Neural crest cell (in vitro differentiated cells): ENCODE measurements at regions not wholly inside any gene's neighbourhood (a gene's known extent, or its start where the extent isn't known, plus 50 kb on each side); places are given as distances from the start of the nearest gene placed in this dataset.

Experiments
- DNase-seq: peaks from one replicate; pipeline ENCODE4 v3.0.0; 2021; ENCODE audit warnings: low read depth, mixed read lengths, low spot score
- H3K27ac Mint-ChIP-seq: one replicate; pipeline ENCODE4 v1.8.0; 2021; ENCODE audit warnings: mild to moderate bottlenecking, mixed read lengths; ENCODE audit not compliant: unreplicated experiment
- H3K27me3 Mint-ChIP-seq: 2 replicates; pipeline ENCODE4 v1.8.0; 2021; ENCODE audit warnings: low read depth, mild to moderate bottlenecking, mixed read lengths
- H3K36me3 Mint-ChIP-seq: 2 replicates; pipeline ENCODE4 v1.8.0; 2021; ENCODE audit warnings: low read depth, mild to moderate bottlenecking, mixed read lengths
- H3K4me1 Mint-ChIP-seq: 2 replicates; pipeline ENCODE4 v1.8.0; 2021; ENCODE audit warnings: mixed read lengths
- H3K4me3 Mint-ChIP-seq: one replicate; pipeline ENCODE4 v1.8.0; 2021; ENCODE audit warnings: mild to moderate bottlenecking, mixed read lengths
- H3K9me3 Mint-ChIP-seq: 2 replicates; pipeline ENCODE4 v1.8.0; 2021; ENCODE audit warnings: mixed read lengths
- TF ChIP-seq, protein P1 (sequence below): fragments of 200-600 bp; sonication (generic); conservative IDR thresholded peaks from 2 replicates; pipeline ENCODE4 v1.5.0; 2021; ENCODE audit warnings: antibody characterized with exemption, mild to moderate bottlenecking

GRCh38 chr12:107554941-107555340 is 130.7 kb upstream of the PWP1 start:
- Mint-ChIP-seq H3K9me3 (no peaks in the 10 kb centered on the region), H3K27me3 (no peaks in the 10 kb centered on the region), H3K36me3 (no peaks in the 10 kb centered on the region), H3K4me3 (no peak overlapping the region), H3K27ac (no peak overlapping the region), H3K4me1 (peaks cover under 1% of the 10 kb centered on the region)
- no peak for DNase-seq
- TF ChIP-seq, protein P1, sequence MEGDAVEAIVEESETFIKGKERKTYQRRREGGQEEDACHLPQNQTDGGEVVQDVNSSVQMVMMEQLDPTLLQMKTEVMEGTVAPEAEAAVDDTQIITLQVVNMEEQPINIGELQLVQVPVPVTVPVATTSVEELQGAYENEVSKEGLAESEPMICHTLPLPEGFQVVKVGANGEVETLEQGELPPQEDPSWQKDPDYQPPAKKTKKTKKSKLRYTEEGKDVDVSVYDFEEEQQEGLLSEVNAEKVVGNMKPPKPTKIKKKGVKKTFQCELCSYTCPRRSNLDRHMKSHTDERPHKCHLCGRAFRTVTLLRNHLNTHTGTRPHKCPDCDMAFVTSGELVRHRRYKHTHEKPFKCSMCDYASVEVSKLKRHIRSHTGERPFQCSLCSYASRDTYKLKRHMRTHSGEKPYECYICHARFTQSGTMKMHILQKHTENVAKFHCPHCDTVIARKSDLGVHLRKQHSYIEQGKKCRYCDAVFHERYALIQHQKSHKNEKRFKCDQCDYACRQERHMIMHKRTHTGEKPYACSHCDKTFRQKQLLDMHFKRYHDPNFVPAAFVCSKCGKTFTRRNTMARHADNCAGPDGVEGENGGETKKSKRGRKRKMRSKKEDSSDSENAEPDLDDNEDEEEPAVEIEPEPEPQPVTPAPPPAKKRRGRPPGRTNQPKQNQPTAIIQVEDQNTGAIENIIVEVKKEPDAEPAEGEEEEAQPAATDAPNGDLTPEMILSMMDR = no peak

DNA sequence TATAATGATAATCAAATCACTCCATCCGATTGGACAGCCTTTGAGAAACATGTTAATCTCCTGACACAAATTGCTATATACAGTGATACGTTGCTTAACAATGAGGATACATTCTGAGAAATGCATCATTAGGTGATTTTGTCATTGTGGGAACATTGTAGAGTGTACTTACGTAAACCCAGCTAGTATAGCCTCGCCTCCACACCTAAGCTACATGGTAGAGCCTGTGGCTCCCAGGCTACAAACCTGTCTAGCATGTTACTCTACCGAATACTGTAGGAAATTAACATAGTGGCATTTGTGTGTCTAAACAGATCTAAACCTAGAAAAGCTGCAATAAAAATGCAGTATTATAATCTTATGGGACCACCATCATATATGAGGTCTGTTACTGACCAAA is 128.6 kb upstream of the PWP1 start:
- no peaks in the 10 kb centered on the region for H3K9me3 Mint-ChIP-seq
- peaks cover 10% of the 10 kb centered on the region for H3K4me1 Mint-ChIP-seq
- no peak for DNase-seq
- no peaks in the 10 kb centered on the region for H3K36me3 Mint-ChIP-seq
- H3K27ac Mint-ChIP-seq = no peak overlapping the region
- TF ChIP-seq, protein P1 = no peak
- no peaks in the 10 kb centered on the region for H3K27me3 Mint-ChIP-seq
- no peak overlapping the region for H3K4me3 Mint-ChIP-seq

- Mint-ChIP-seq H3K36me3 (no peaks in the 10 kb centered on the region), H3K27ac (no peak overlapping the region), H3K9me3 (no peaks in the 10 kb centered on the region), H3K4me1 (peaks cover 10% of the 10 kb centered on the region), H3K4me3 (no peak overlapping the region), H3K27me3 (no peaks in the 10 kb centered on the region)
- TF ChIP-seq, protein P1 = no peak
- DNase-seq = no peak
Measured at GRCh38 chr12:107557589-107558100, 128.0 kb upstream of the PWP1 start.

DNA sequence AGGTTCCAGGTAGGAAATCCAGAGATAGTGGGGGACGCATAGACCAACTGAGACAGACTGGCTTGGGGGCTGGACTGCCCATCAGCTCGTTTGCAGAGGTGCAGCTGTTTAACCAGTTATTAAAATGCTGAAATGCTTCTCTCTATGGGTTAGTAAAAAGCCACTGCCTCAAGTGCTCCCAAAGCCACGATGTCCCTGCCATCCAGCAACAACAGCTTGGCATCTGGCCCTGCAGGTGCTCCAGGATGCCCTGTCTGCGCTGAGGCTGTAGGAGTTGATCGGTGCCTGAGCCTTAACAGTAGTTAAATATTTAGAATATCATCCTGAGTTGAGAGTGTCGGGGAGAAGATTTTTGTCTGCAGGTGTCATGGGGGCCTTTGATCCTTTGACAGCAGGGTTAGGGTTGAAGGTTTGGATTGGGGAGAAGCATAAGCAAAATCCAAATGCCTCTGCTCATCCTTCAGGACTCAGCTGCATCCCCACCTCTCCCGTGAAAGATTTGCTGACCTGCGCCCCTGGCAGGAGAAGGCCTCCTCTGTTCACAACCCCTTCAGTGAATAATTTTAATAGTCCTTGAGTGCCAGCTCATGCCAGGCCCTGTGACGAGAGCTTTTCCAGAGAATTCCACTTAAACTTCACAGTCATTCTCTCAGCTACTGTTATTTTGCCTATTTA is 127.3 kb upstream of the PWP1 start:
- TF ChIP-seq, protein P1 = no peak
- no peaks in the 10 kb centered on the region for H3K27me3 Mint-ChIP-seq
- H3K9me3 Mint-ChIP-seq = no peaks in the 10 kb centered on the region
- no peak overlapping the region for H3K4me3 Mint-ChIP-seq
- no peaks in the 10 kb centered on the region for H3K36me3 Mint-ChIP-seq
- H3K4me1 Mint-ChIP-seq = peaks cover 10% of the 10 kb centered on the region
- DNase-seq = no peak
- peak overlapping the region; percentile 50 for H3K27ac Mint-ChIP-seq

DNA sequence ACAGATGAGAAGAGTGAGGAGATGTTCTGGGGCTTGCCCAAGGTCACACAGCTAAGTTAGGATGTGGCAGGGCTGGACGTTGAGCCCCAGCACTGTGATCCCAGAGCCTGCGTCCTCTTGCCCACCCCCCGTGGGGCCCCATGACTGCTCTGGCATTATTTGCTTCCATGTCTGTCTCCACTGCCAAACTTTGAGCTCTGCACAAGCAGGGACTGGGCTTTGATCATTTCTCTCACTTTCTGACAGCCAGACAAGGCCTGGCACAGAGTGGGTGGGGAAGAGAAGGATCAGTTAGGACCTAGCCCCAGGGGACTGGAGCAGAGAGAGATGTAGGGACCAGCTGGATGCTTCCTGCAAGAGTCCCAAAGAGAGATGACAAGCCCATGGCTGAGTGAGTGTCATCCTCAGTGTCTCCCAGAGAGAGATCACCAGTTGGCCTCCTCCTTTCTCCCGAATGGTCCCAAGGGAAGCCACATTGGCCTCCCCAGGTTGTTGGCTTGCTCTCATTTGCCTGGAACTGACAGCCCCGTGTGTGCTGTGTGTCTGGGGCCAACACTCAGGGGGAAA is 126.7 kb upstream of the PWP1 start:
- Mint-ChIP-seq H3K4me3 (no peak overlapping the region), H3K36me3 (no peaks in the 10 kb centered on the region), H3K27me3 (no peaks in the 10 kb centered on the region), H3K9me3 (no peaks in the 10 kb centered on the region), H3K4me1 (peaks cover 10% of the 10 kb centered on the region), H3K27ac (no peak overlapping the region)
- TF ChIP-seq, protein P1 = no peak
- no peak for DNase-seq
